ENCODE measurements at regions not wholly inside any gene's neighbourhood (a gene's known extent, or its start where the extent isn't known, plus 50 kb on each side); places are given as distances from the start of the nearest gene placed in this dataset.

DNA sequence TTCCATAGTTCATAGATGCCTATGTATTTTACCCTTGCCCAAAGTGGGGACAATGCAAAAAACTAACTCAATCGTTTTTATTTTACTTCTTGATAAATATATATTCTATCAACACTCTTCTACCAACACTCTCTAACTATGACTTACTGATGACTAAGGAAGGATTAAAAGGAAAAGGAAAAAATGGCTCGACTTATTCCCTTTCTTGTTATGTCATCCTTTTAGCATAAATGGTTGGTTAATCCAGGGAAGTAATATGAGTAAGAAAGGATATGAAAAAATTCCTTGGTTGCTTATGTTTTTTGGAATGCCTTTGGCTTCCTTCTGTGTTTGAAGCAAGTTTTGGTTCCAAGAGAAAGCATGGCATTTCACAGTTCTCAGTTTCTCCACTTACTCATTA, 1087.1 kb downstream of the C4orf33 start:
- no peak for TF ChIP-seq GATA3 (IDR thresholded peaks at IDR 0.05; ENCODE audit: low read depth, low read length)
- TF ChIP-seq GATA2 (IDR thresholded peaks at IDR 0.05; ENCODE audit: low read depth, low read length) = no peak
